ENCODE measurements at regions not wholly inside any gene's neighbourhood (a gene's known extent, or its start where the extent isn't known, plus 50 kb on each side); places are given as distances from the start of the nearest gene placed in this dataset.
"Not testable (repeated sequence)": the region's sequence is repeated elsewhere in the genome, so short reads cannot be mapped to it uniquely, and the experiment has no call there.

- not testable (repeated sequence) for TF ChIP-seq CTCF (IDR thresholded peaks at IDR 0.05; ENCODE audit: low read length); EZH2 (optimal IDR thresholded peaks at IDR 0.05; ENCODE audit: low read depth, low read length); EZH2phosphoT487 (IDR thresholded peaks at IDR 0.05; ENCODE audit: low read length)
These were observed 4242.2 kb upstream of the OR11H1 start for GRCh38 chr22:11285839-11286205.

Measured in MM.1S (cell line).